H1 (cell line): ENCODE measurements at regions not wholly inside any gene's neighbourhood (a gene's known extent, or its start where the extent isn't known, plus 50 kb on each side); places are given as distances from the start of the nearest gene placed in this dataset.

Source experiments
- TF ChIP-seq, protein P1 (sequence below): fragments of 300-600 bp; sonication (generic); IDR thresholded peaks from 2 replicates; pipeline ENCODE4 v1.7.1; 2012; ENCODE audit warnings: low read length, moderate library complexity, mild to moderate bottlenecking, inconsistent platforms; ENCODE audit not compliant: insufficient replicate concordance

DNA sequence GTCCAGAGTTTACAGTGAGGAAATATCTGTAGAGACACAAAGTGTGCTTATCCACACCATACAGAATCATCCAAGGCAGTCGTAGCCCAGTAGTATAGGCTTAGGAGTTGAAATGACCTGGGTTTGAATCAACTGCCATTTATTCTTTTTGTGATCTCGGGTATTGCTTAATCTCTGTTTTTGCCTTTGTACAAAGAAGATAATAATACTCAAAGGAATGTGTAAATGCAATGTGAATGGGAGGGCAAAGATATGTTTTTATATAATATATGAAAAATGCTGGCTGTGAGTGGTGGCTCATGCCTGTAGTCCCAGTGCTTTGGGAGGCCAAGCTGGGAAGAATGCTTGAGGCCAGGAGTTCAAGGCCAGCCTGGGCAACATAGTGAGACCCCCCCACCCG is 141.1 kb downstream of the SPATA31D1 start (continued):
- TF ChIP-seq, protein P1, sequence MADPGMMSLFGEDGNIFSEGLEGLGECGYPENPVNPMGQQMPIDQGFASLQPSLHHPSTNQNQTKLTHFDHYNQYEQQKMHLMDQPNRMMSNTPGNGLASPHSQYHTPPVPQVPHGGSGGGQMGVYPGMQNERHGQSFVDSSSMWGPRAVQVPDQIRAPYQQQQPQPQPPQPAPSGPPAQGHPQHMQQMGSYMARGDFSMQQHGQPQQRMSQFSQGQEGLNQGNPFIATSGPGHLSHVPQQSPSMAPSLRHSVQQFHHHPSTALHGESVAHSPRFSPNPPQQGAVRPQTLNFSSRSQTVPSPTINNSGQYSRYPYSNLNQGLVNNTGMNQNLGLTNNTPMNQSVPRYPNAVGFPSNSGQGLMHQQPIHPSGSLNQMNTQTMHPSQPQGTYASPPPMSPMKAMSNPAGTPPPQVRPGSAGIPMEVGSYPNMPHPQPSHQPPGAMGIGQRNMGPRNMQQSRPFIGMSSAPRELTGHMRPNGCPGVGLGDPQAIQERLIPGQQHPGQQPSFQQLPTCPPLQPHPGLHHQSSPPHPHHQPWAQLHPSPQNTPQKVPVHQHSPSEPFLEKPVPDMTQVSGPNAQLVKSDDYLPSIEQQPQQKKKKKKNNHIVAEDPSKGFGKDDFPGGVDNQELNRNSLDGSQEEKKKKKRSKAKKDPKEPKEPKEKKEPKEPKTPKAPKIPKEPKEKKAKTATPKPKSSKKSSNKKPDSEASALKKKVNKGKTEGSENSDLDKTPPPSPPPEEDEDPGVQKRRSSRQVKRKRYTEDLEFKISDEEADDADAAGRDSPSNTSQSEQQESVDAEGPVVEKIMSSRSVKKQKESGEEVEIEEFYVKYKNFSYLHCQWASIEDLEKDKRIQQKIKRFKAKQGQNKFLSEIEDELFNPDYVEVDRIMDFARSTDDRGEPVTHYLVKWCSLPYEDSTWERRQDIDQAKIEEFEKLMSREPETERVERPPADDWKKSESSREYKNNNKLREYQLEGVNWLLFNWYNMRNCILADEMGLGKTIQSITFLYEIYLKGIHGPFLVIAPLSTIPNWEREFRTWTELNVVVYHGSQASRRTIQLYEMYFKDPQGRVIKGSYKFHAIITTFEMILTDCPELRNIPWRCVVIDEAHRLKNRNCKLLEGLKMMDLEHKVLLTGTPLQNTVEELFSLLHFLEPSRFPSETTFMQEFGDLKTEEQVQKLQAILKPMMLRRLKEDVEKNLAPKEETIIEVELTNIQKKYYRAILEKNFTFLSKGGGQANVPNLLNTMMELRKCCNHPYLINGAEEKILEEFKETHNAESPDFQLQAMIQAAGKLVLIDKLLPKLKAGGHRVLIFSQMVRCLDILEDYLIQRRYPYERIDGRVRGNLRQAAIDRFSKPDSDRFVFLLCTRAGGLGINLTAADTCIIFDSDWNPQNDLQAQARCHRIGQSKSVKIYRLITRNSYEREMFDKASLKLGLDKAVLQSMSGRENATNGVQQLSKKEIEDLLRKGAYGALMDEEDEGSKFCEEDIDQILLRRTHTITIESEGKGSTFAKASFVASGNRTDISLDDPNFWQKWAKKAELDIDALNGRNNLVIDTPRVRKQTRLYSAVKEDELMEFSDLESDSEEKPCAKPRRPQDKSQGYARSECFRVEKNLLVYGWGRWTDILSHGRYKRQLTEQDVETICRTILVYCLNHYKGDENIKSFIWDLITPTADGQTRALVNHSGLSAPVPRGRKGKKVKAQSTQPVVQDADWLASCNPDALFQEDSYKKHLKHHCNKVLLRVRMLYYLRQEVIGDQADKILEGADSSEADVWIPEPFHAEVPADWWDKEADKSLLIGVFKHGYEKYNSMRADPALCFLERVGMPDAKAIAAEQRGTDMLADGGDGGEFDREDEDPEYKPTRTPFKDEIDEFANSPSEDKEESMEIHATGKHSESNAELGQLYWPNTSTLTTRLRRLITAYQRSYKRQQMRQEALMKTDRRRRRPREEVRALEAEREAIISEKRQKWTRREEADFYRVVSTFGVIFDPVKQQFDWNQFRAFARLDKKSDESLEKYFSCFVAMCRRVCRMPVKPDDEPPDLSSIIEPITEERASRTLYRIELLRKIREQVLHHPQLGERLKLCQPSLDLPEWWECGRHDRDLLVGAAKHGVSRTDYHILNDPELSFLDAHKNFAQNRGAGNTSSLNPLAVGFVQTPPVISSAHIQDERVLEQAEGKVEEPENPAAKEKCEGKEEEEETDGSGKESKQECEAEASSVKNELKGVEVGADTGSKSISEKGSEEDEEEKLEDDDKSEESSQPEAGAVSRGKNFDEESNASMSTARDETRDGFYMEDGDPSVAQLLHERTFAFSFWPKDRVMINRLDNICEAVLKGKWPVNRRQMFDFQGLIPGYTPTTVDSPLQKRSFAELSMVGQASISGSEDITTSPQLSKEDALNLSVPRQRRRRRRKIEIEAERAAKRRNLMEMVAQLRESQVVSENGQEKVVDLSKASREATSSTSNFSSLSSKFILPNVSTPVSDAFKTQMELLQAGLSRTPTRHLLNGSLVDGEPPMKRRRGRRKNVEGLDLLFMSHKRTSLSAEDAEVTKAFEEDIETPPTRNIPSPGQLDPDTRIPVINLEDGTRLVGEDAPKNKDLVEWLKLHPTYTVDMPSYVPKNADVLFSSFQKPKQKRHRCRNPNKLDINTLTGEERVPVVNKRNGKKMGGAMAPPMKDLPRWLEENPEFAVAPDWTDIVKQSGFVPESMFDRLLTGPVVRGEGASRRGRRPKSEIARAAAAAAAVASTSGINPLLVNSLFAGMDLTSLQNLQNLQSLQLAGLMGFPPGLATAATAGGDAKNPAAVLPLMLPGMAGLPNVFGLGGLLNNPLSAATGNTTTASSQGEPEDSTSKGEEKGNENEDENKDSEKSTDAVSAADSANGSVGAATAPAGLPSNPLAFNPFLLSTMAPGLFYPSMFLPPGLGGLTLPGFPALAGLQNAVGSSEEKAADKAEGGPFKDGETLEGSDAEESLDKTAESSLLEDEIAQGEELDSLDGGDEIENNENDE: no peak
